ENCODE measurements at regions not wholly inside any gene's neighbourhood (a gene's known extent, or its start where the extent isn't known, plus 50 kb on each side); places are given as distances from the start of the nearest gene placed in this dataset.

DNA sequence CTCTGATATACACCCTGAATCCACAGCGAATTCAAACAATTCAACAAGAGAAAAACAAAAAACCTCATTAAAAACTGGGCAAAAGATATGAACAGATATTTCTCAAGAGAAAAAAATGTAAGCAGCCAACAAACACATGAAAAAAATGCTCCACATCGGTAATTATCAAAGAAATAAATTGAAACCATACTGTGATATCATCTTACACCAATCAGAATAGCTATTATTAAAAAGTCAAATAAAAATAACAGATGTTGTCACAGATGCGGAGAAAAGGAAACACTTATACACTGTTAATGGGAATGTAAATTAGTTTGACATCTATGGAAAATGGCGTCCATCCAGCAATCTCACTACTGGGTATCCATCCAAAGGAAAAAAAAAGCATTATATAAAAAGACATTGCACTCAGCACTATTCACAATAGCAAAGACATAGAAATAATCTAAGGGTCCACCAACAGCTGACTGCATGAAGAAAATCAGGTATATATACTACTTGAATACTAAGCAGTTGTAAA lies 1495.0 kb upstream of the PCDH20 start:
- no peaks in the 10 kb centered on the region for H3K36me3 ChIP-seq (replicated peaks in 1 of 2; ENCODE audit: control insufficient read depth in 1 of 2, insufficient read depth in 2 of 2, low read length in 2 of 2)
- no peaks in the 10 kb centered on the region for H4K20me1 ChIP-seq (ENCODE audit: insufficient read depth, low read length)
- DNase-seq (ENCODE audit: low spot score) (no peak), FAIRE-seq (no peak), ATAC-seq (no peak)
- H3K4me2 ChIP-seq (ENCODE audit: low read depth, low read length): no peak overlapping the region
- in situ Hi-C loops (cut with HindIII; ENCODE audit: extremely low pct_ligation_motif_present, low pct_unique_long_range_greater_than_20kb) (no loop called here), intact Hi-C loops (cut with micrococcal nuclease; ENCODE audit: unreplicated experiment) (no loop called here)
- WGBS (ENCODE audit: low lambda C conversion rate): 31% methylated on average over 4 of the region's 4 CpGs
- ChIA-PET CTCF (ENCODE audit: low intra/inter-chr PET ratio, low total read pairs) (no interaction called here), POLR2A (no interaction called here)
- no peak overlapping the region for H3K9ac ChIP-seq (ENCODE audit: insufficient read depth, low read depth, low read length)
- no peaks in the 10 kb centered on the region for H3K27me3 ChIP-seq (ENCODE audit: control insufficient read depth in 1 of 2, insufficient read depth in 2 of 2, low read length in 2 of 2)
- no TSS peak for BruUV-seq (replicated peaks)
- no peak overlapping the region for H3K27ac ChIP-seq (ENCODE audit: extremely low read length, insufficient read depth, low read length)
- TF ChIP-seq SMAD3 (CRISPR knock-in tag; IDR thresholded peaks at IDR 0.05) (no peak), TCF7 (IDR thresholded peaks at IDR 0.05; ENCODE audit: low read depth) (no peak), ZNF430 (CRISPR knock-in tag; IDR thresholded peaks at IDR 0.05) (no peak), ETV5 (CRISPR knock-in tag; IDR thresholded peaks at IDR 0.05; ENCODE audit: borderline replicate concordance) (no peak), HNF4A (CRISPR knock-in tag; IDR thresholded peaks at IDR 0.05) (no peak), TEAD2 (CRISPR knock-in tag; IDR thresholded peaks at IDR 0.05) (no peak), DNMT1 (CRISPR knock-in tag; IDR thresholded peaks at IDR 0.05) (no peak)
- H3K79me2 ChIP-seq (ENCODE audit: insufficient read depth, low read length): no peaks in the 10 kb centered on the region
- no peaks in the 10 kb centered on the region for H3K4me1 ChIP-seq (ENCODE audit: insufficient read depth, low read length)
- H2AFZ ChIP-seq (ENCODE audit: low read length): no peak overlapping the region
- H3K9me3 ChIP-seq (ENCODE audit: low read length): no peaks in the 10 kb centered on the region
- no peak overlapping the region for H3K4me3 ChIP-seq (replicated peaks in 1 of 3; ENCODE audit: insufficient read depth in 1 of 3, low read depth in 2 of 3, low read length in 3 of 3)

DNA sequence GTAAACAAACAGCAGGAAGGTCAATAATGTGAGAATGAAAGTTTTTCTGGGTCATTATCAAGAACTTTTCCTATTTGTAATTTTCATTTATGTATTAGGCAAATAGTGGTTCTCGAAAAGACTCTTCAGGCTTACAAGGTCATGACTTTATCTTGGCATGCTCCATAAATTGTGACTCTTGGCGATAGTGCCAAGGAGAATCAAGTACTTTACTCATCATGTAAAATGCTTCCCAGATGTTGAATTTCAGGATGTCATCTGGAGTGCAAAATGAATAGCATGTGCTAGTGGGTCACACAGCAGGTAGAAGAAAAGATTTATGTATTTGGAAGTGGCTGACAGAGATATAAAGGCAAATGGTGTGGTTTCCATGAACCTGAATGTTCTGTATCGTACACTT lies 1492.7 kb upstream of the PCDH20 start:
- Histone ChIP-seq H3K27ac (ENCODE audit: extremely low read length, insufficient read depth, low read length) (no peak overlapping the region), H3K4me3 (replicated peaks in 1 of 3; ENCODE audit: insufficient read depth in 1 of 3, low read depth in 2 of 3, low read length in 3 of 3) (no peak overlapping the region), H3K79me2 (ENCODE audit: insufficient read depth, low read length) (no peaks in the 10 kb centered on the region), H3K4me1 (ENCODE audit: insufficient read depth, low read length) (no peaks in the 10 kb centered on the region), H3K4me2 (ENCODE audit: low read depth, low read length) (no peak overlapping the region), H3K9ac (ENCODE audit: insufficient read depth, low read depth, low read length) (no peak overlapping the region), H4K20me1 (ENCODE audit: insufficient read depth, low read length) (no peaks in the 10 kb centered on the region), H3K27me3 (ENCODE audit: control insufficient read depth in 1 of 2, insufficient read depth in 2 of 2, low read length in 2 of 2) (no peaks in the 10 kb centered on the region), H3K36me3 (replicated peaks in 1 of 2; ENCODE audit: control insufficient read depth in 1 of 2, insufficient read depth in 2 of 2, low read length in 2 of 2) (no peaks in the 10 kb centered on the region), H3K9me3 (ENCODE audit: low read length) (no peaks in the 10 kb centered on the region), H2AFZ (ENCODE audit: low read length) (no peak overlapping the region)
- POLR2A ChIA-PET: no interaction called here
- intact Hi-C loops (cut with micrococcal nuclease; ENCODE audit: unreplicated experiment) (no loop called here), in situ Hi-C loops (cut with HindIII; ENCODE audit: extremely low pct_ligation_motif_present, low pct_unique_long_range_greater_than_20kb) (no loop called here)
- DNase-seq (ENCODE audit: low spot score) (no peak), ATAC-seq (no peak), FAIRE-seq (no peak)
- BruUV-seq (replicated peaks): no TSS peak
- CTCF ChIA-PET (ENCODE audit: low intra/inter-chr PET ratio, low total read pairs): no interaction called here
- 1% methylated on average over 3 of the region's 3 CpGs for WGBS (ENCODE audit: low lambda C conversion rate)
- TF ChIP-seq KDM2A (CRISPR knock-in tag; IDR thresholded peaks at IDR 0.05; ENCODE audit: borderline replicate concordance, low read depth) (no peak), BCL6 (CRISPR knock-in tag; IDR thresholded peaks at IDR 0.05) (no peak), BHLHE40 (IDR thresholded peaks at IDR 0.05; ENCODE audit: low read length) (no peak), ZNF570 (CRISPR knock-in tag; IDR thresholded peaks at IDR 0.05; ENCODE audit: borderline replicate concordance) (no peak), HDAC6 (IDR thresholded peaks at IDR 0.05; ENCODE audit: low read depth, low read length) (no peak)
- TF ChIP-seq, protein P1, sequence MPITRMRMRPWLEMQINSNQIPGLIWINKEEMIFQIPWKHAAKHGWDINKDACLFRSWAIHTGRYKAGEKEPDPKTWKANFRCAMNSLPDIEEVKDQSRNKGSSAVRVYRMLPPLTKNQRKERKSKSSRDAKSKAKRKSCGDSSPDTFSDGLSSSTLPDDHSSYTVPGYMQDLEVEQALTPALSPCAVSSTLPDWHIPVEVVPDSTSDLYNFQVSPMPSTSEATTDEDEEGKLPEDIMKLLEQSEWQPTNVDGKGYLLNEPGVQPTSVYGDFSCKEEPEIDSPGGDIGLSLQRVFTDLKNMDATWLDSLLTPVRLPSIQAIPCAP (CRISPR knock-in tag; IDR thresholded peaks at IDR 0.05; ENCODE audit: low read depth): no peak
- TF ChIP-seq, protein P2, sequence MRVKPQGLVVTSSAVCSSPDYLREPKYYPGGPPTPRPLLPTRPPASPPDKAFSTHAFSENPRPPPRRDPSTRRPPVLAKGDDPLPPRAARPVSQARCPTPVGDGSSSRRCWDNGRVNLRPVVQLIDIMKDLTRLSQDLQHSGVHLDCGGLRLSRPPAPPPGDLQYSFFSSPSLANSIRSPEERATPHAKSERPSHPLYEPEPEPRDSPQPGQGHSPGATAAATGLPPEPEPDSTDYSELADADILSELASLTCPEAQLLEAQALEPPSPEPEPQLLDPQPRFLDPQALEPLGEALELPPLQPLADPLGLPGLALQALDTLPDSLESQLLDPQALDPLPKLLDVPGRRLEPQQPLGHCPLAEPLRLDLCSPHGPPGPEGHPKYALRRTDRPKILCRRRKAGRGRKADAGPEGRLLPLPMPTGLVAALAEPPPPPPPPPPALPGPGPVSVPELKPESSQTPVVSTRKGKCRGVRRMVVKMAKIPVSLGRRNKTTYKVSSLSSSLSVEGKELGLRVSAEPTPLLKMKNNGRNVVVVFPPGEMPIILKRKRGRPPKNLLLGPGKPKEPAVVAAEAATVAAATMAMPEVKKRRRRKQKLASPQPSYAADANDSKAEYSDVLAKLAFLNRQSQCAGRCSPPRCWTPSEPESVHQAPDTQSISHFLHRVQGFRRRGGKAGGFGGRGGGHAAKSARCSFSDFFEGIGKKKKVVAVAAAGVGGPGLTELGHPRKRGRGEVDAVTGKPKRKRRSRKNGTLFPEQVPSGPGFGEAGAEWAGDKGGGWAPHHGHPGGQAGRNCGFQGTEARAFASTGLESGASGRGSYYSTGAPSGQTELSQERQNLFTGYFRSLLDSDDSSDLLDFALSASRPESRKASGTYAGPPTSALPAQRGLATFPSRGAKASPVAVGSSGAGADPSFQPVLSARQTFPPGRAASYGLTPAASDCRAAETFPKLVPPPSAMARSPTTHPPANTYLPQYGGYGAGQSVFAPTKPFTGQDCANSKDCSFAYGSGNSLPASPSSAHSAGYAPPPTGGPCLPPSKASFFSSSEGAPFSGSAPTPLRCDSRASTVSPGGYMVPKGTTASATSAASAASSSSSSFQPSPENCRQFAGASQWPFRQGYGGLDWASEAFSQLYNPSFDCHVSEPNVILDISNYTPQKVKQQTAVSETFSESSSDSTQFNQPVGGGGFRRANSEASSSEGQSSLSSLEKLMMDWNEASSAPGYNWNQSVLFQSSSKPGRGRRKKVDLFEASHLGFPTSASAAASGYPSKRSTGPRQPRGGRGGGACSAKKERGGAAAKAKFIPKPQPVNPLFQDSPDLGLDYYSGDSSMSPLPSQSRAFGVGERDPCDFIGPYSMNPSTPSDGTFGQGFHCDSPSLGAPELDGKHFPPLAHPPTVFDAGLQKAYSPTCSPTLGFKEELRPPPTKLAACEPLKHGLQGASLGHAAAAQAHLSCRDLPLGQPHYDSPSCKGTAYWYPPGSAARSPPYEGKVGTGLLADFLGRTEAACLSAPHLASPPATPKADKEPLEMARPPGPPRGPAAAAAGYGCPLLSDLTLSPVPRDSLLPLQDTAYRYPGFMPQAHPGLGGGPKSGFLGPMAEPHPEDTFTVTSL (CRISPR knock-in tag; IDR thresholded peaks at IDR 0.05; ENCODE audit: borderline replicate concordance): no peak
